ENCODE measurements at regions not wholly inside any gene's neighbourhood (a gene's known extent, or its start where the extent isn't known, plus 50 kb on each side); places are given as distances from the start of the nearest gene placed in this dataset.
"Not testable (repeated sequence)": the region's sequence is repeated elsewhere in the genome, so short reads cannot be mapped to it uniquely, and the experiment has no call there.

GRCh38 chr16:13335879-13336278 is 434.5 kb downstream of the SHISA9 start:
- intact Hi-C loops (cut with DNase I) = no loop called here
- no peak for ATAC-seq (ENCODE audit: poor library complexity)
- DNase-seq = no peak

DNA sequence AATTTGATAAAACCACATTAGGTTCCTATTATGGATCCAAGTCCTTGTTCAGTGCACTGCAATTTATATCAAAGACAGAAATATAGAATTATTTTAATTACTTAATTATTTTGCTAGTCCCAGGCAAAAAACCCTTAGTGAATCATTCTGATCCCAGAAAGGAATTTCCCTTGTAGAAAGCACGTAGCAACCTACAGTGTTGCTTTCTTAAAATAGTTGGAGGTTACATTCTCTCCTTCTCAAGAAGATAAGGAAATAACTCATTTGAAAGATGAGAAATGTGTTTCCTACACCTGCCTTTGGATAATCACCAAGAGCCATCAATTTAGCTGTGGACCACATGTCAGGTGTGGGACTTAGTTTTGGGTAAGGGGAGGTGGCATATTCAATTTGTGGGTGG is 434.9 kb downstream of the SHISA9 start:
- DNase-seq (no peak), ATAC-seq (ENCODE audit: poor library complexity) (no peak)
- intact Hi-C loops (cut with DNase I) = no loop called here

DNA sequence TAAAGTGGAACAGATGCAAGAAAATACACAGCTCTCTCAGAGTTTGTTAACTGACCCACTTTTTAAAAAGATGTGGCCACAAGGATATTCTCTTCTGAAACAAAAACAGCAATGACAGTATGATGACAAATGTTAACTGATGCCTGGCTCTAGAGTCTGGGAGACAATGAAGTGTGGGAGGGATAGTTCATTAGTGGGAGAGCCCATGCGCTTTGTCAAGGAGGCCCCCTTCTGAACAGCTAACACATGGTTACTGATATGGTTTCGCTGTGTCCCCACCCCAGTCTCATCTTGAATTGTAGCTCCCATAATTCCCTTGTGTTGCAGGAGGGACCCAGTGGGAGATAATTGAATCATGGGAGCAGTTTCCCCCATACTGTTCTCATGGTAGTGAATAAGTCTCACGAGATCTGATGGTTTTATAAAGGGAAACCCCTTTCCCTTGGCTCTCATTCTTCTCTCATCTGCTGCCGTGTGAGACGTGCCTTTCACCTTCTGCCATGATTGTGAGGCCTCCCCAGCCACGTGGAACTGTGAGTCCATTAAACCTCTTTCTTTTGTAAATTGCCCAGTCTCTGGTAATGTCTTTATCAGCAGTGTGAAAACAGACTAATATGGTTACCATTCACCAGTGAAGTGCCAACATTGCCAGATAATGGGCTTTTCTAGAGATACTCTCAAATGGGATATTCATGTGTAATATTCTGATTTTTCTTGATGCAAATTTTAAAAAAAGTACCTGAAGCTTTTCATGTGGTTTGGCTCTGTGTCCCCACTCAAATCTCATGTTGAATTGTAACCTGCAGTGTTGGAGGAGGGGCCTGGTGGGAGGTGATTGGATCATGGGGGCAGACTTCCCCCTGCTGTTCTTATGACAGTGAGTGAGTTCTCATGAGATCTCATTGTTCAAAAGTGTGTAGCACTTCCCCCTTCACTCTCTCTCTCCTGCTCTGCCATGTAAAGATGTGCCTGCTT is 435.8 kb downstream of the SHISA9 start:
- DNase-seq; intact Hi-C loops (cut with DNase I); ATAC-seq (ENCODE audit: poor library complexity): not testable (repeated sequence)

GRCh38 chr16:13338044-13338443 is 436.6 kb downstream of the SHISA9 start:
- intact Hi-C loops (cut with DNase I) = no loop called here
- ATAC-seq (ENCODE audit: poor library complexity) = no peak

GRCh38 chr16:13342675-13343074 is 441.3 kb downstream of the SHISA9 start:
- intact Hi-C loops (cut with DNase I) = no loop called here
- no peak for DNase-seq
- no peak for ATAC-seq (ENCODE audit: poor library complexity)

More at GRCh38 chr16:13338044-13338443, 436.6 kb downstream of the SHISA9 start:
- DNase-seq = no peak

- ATAC-seq (ENCODE audit: poor library complexity) (no peak), DNase-seq (no peak)
- intact Hi-C loops (cut with DNase I) = no loop called here
Measured at GRCh38 chr16:13344001-13344400, 442.6 kb downstream of the SHISA9 start.

DNA sequence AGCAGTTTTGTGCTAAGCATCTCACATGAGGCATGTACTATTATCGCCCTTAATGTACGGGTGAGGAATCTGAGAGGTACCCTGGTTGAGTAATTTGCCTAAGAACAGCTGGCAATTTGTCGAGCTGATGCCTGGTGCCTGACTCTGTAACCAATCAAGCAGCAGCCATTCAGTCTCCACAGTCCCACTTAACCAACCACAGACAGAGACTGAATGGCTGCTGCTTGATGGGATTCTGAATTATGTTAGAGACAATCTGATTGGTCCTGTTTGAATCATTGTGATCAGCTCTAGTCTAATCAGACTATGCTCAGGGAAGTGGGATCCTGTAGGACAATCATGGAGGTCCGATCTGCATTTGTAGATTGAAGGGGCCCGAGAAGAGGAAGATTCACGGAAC is 447.0 kb downstream of the SHISA9 start:
- no peak for ATAC-seq (ENCODE audit: poor library complexity)
- intact Hi-C loops (cut with DNase I) = no loop called here

GRCh38 chr16:13350000-13350399 is 448.6 kb downstream of the SHISA9 start:
- DNase-seq = no peak
- ATAC-seq (ENCODE audit: poor library complexity) = no peak
- intact Hi-C loops (cut with DNase I) = no loop called here

More for the DNA sequence above, 447.0 kb downstream of the SHISA9 start:
- no peak for DNase-seq

GRCh38 chr16:13351181-13351580 is 449.8 kb downstream of the SHISA9 start:
- intact Hi-C loops (cut with DNase I) = no loop called here
- no peak for DNase-seq
- ATAC-seq (ENCODE audit: poor library complexity) = no peak

DNA sequence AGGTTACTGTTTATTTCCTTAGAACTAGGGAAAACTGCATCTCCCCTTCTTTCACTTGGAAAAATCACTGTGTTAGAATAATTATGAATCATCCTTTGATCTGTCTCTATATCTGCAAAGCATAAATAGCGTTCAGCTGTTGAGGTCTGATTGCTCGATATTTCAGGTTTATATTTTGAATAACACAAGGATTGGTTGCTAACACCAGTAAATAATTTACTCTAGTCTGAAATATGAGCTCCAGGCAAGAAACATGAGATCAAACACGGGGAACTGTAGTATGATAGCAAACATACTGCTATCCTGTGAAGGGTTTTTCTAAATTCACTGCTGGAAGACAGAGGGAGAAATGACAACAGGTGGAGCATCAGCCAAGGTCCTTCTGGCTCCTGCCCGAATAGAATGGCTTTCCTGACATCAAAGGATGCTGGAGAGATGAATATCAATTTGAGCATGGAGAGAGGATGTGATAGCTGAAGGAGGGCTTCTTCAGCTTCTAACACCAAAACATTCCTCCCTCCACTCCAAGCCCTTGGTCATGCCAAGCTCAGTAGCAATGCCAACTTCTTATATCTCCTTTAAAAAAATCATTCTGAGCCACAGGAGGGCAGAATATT is 450.3 kb downstream of the SHISA9 start:
- ATAC-seq (ENCODE audit: poor library complexity) = no peak
- DNase-seq = no peak
- intact Hi-C loops (cut with DNase I) = no loop called here

DNA sequence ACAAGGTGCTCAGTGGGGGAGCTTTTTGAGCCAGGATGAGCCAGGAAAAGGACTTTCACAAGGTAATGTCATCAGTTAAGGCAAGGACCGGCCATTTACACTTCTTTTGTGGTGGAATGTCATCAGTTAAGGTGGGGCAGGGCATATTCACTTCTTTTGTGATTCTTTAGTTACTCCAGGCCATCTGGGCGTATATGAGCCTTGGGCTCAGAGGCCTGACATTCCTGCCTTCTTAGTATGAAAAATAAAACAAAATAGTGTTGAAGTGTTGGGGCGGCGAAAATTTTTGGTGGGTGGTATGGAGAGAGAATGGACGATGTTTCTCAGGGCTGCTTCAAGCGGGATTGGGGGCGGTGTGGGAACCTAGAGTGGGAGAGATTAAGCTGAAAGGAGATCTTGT is 451.4 kb downstream of the SHISA9 start:
- intact Hi-C loops (cut with DNase I); ATAC-seq (ENCODE audit: poor library complexity); DNase-seq: not testable (repeated sequence)

- ATAC-seq (ENCODE audit: poor library complexity); DNase-seq; intact Hi-C loops (cut with DNase I): not testable (repeated sequence)
Measured at GRCh38 chr16:13357842-13358241, 456.4 kb downstream of the SHISA9 start.

DNA sequence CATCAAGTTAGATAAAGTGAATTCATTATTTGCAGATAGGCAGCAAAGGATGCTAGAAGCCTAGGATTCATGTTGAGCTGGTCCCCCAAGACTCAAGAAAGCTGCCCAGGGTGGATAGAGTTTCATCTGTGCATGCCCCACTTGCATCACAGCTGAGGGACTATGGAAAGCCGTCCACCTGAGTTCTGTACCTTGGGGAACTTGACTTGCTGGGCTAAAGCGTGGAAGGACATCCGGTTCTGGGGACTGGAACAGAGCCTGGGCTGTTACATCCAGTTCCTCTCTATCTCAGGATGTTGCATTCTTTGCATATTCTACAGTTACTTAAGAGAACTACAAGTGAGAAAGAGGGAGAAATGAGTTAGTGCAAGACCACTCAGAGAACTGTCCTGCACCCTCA is 458.4 kb downstream of the SHISA9 start:
- ATAC-seq (ENCODE audit: poor library complexity) (no peak), DNase-seq (no peak)
- intact Hi-C loops (cut with DNase I) = no loop called here

DNA sequence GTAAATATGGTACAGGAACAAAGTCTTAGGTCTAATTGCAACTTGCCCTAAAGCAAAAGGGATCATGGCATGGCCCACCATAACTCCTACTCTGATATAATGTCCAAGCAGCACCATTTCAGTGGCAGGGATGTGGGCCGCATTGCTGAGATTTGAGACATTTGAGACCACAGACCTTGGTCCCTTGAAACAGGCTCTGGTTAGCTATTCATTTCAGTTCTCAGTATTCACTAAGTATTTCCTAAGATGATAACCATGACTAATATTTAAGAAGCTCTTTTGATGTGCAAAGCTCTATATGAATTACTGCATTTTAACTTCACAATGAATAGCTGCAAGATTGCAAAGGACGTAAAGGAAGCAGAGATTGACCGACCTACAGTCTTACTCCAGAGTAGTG is 471.0 kb downstream of the SHISA9 start:
- intact Hi-C loops (cut with DNase I) = no loop called here
- DNase-seq (no peak), ATAC-seq (ENCODE audit: poor library complexity) (no peak)

DNA sequence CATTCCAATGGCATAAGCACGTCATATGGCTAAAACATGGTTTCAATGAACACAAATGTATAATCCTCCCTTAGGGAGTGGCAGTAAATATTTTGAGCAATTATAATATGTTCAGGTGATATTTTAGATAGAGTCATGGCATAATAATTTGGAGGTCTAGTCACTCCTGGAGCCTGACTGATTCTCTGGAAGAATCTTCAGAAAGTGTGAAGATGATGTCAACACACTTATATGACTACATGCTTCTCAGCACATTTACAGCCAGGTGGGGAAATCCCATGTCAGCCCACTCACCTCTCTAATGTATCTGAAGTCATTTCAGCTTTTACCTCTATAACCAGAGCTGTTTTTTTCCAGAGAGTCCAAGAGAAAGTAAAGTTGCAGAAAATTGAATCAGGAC is 474.8 kb downstream of the SHISA9 start:
- ATAC-seq (ENCODE audit: poor library complexity) = no peak
- intact Hi-C loops (cut with DNase I) = no loop called here
- DNase-seq = no peak

DNA sequence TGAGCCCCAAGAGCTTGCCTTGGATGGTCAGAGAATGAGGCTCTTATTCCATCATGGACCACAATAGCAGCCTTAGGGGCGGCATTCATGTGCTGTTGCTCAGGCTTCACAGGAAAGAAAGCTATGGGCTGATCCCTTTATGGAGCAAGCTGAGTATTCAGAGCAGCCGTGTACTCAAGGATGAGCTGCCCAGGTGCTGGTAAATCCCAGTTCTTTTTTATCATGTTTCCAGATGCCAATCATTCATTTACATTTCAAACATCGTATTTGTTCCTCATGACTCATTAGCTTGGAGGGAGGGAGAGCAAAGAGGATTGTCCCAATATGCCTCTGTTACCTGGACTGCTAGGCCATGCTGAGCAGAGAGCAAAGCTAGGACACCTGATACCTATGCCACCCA is 475.7 kb downstream of the SHISA9 start:
- ATAC-seq (ENCODE audit: poor library complexity) = no peak
- intact Hi-C loops (cut with DNase I) = no loop called here
- DNase-seq = no peak

- no peak for DNase-seq
- ATAC-seq (ENCODE audit: poor library complexity) = no peak
- intact Hi-C loops (cut with DNase I) = no loop called here
Measured at GRCh38 chr16:13378151-13378550, 476.8 kb downstream of the SHISA9 start.

DNA sequence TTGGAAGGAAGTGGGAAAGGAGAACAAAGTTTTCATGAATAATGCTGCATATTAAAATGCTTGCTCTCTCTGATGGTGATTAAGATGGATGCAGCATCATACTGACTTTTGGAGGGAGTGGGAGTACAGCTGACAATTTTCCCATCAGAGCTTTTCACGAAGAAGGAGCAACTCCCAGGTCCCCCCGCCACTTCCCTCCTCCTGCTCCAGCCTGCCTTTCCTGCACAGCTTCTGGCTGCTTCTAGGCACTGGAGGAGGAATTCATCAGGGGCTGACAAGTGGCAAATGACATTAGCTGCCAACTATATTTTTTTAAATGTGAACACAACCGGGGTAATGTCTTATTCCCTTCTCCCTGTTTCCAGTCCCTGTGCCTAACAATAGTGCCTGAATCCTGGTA is 477.9 kb downstream of the SHISA9 start:
- no peak for ATAC-seq (ENCODE audit: poor library complexity)
- intact Hi-C loops (cut with DNase I) = no loop called here
- no peak for DNase-seq

DNA sequence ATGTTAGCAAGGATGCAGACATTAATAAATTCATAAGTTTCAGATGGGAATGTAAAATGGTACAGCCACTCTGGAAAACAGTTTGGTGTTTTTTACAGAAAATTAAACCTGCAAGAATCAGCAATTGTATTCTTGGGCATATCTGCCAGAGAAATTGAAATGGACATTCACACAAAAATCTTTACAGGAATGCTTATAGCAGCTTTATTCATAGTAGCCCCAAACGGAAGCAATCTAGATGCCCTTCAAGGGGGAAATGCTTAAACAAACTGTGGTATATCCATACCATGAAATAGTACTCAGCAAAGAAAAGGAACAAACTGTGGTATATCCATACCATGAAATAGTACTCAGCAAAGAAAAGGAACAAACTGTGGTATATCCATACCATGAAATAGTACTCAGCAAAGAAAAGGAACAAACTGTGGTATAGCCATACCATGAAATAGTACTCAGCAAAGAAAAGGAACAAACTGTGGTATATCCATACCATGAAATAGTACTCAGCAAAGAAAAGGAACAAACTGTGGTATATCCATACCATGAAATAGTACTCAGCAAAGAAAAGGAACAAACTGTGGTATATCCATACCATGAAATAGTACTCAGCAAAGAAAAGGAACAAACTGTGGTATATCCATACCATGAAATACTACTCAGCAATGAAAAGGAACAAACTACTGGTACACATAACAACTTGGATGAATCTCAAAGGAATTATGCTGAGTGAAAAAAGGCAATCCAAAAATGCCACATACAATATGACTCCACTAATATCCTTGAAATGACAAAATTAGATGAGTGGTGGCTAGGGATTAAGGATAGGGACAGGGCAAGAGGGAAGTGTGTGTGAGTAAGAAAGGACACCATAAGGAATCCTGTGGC is 484.0 kb downstream of the SHISA9 start:
- DNase-seq; ATAC-seq (ENCODE audit: poor library complexity); intact Hi-C loops (cut with DNase I): not testable (repeated sequence)
